Activated CD4-positive, alpha-beta T cell treated with anti-CD3 and anti-CD28 coated beads, Interleukin-2, amount 10 ng/mL, durations not matched to agents 24 days and 14 days (primary cell): ENCODE measurements at regions not wholly inside any gene's neighbourhood (a gene's known extent, or its start where the extent isn't known, plus 50 kb on each side); places are given as distances from the start of the nearest gene placed in this dataset.
"Not testable (repeated sequence)": the region's sequence is repeated elsewhere in the genome, so short reads cannot be mapped to it uniquely, and the experiment has no call there.

Experiments used
- DNase-seq: peaks from one replicate; pipeline ENCODE4 v3.0.0; 2022
- H3K27ac Mint-ChIP-seq: one replicate; pipeline ENCODE4 v1.8.0; 2022; ENCODE audit warnings: mild to moderate bottlenecking, mixed read lengths
- H3K27me3 Mint-ChIP-seq: one replicate; pipeline ENCODE4 v1.8.0; 2022; ENCODE audit warnings: mixed read lengths
- H3K36me3 Mint-ChIP-seq: one replicate; pipeline ENCODE4 v1.8.0; 2022; ENCODE audit warnings: low read depth, mild to moderate bottlenecking, mixed read lengths
- H3K4me1 Mint-ChIP-seq: one replicate; pipeline ENCODE4 v1.8.0; 2021; ENCODE audit warnings: mixed read lengths
- H3K4me3 Mint-ChIP-seq: one replicate; pipeline ENCODE4 v1.8.0; 2022; ENCODE audit warnings: mild to moderate bottlenecking, moderate library complexity, mixed read lengths
- H3K9me3 Mint-ChIP-seq: one replicate; pipeline ENCODE4 v1.8.0; 2021; ENCODE audit warnings: mixed read lengths
- intact Hi-C: fragments of 100-400 bp; cut with micrococcal nuclease; formaldehyde crosslinking; loops from one replicate; pipeline ENCODE4 v1.15.1; 2023

DNA sequence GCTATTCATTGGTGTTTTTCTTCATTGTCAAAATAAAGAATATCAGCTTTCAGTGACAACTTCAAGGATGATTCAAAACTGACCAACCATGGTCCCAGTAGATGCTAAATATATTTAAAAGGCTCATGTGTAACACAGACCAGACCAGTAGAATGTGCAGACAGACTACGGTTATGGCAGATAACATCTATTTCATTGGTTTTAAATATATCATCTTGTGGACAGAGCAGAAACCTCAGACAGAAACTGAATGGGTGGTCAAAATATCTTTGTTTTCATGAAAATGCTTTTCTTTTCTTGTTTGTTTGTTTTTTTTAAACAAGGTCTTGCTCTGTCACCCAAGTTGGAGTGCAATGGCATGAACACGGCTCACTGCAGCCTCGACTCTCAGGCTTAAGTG is 107.4 kb upstream of the CREB1 start:
- Mint-ChIP-seq H3K36me3 (no peaks in the 10 kb centered on the region), H3K27ac (no peak overlapping the region), H3K9me3 (peaks cover 22% of the 10 kb centered on the region), H3K27me3 (peaks cover 5% of the 10 kb centered on the region), H3K4me3 (no peak overlapping the region), H3K4me1 (peaks cover 14% of the 10 kb centered on the region)
- no peak for DNase-seq
- intact Hi-C loops, result no loop called here

- peak; percentile 85 for DNase-seq
- no peaks in the 10 kb centered on the region for H3K36me3 Mint-ChIP-seq
- peaks cover 14% of the 10 kb centered on the region for H3K4me1 Mint-ChIP-seq
- H3K9me3 Mint-ChIP-seq, result peaks cover 22% of the 10 kb centered on the region
- peaks cover 2% of the 10 kb centered on the region for H3K27me3 Mint-ChIP-seq
- no peak overlapping the region for H3K27ac Mint-ChIP-seq
- H3K4me3 Mint-ChIP-seq, result no peak overlapping the region
- intact Hi-C loops, result no loop called here
These were observed 105.9 kb upstream of the CREB1 start for GRCh38 chr2:207423886-207424285.

DNA sequence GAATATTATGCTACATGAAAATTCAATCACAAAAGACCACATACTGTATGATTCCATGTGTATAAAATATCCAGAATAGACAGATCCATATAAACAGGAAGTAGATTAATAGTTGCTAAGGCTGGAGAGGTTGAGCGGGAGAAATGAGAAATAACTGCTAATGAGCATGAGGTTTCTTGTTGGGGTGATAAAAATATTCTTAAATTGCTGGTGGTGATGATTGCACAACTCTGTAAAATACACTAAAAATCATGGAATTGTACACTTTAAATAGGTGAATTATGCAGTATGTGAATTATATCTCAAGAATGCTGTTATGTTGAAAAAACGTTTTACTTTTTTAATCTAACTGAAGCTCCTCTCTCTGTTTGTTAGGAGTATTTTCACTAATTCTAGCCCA is 101.8 kb upstream of the CREB1 start:
- Mint-ChIP-seq H3K9me3 (peaks cover 25% of the 10 kb centered on the region), H3K4me3 (no peak overlapping the region), H3K27me3 (no peaks in the 10 kb centered on the region), H3K27ac (no peak overlapping the region), H3K4me1 (peaks cover 14% of the 10 kb centered on the region), H3K36me3 (no peaks in the 10 kb centered on the region)
- intact Hi-C loops, result no loop called here
- no peak for DNase-seq

DNA sequence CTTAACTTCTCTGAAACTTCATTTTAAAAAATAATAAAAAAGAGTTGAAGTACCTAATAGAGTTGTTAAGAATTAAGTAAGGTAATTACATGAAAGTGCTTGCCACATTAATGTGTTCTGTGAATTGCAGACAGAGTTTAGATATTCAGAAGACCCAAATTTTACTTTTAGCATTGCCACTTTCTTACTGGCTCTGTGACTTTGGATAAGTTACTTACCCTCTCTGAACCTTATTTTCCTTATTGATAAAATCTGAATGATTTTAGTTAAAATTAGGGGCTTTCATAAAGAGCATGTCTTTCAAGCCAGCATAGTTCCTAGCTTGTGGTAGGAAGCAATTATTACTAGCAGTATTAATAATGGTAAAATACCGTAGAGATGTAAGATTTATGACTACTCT is 101.2 kb upstream of the CREB1 start:
- H3K27ac Mint-ChIP-seq, result no peak overlapping the region

GRCh38 chr2:207432453-207432852 is 97.3 kb upstream of the CREB1 start:
- H3K36me3 Mint-ChIP-seq, result no peaks in the 10 kb centered on the region
- H3K4me1 Mint-ChIP-seq, result no peaks in the 10 kb centered on the region
- DNase-seq, result no peak
- no peaks in the 10 kb centered on the region for H3K27me3 Mint-ChIP-seq
- no peak overlapping the region for H3K27ac Mint-ChIP-seq
- intact Hi-C loops, result no loop called here
- H3K4me3 Mint-ChIP-seq, result no peak overlapping the region
- H3K9me3 Mint-ChIP-seq, result peaks cover 7% of the 10 kb centered on the region

More for the DNA sequence above, 101.2 kb upstream of the CREB1 start:
- H3K36me3 Mint-ChIP-seq, result no peaks in the 10 kb centered on the region
- intact Hi-C loops, result no loop called here
- no peak overlapping the region for H3K4me3 Mint-ChIP-seq
- H3K27me3 Mint-ChIP-seq, result no peaks in the 10 kb centered on the region
- peaks cover 22% of the 10 kb centered on the region for H3K9me3 Mint-ChIP-seq
- DNase-seq, result no peak
- peaks cover 11% of the 10 kb centered on the region for H3K4me1 Mint-ChIP-seq

GRCh38 chr2:207434306-207434705 is 95.5 kb upstream of the CREB1 start:
- H3K36me3 Mint-ChIP-seq, result no peaks in the 10 kb centered on the region
- H3K4me3 Mint-ChIP-seq, result no peak overlapping the region
- H3K27ac Mint-ChIP-seq, result no peak overlapping the region
- no peaks in the 10 kb centered on the region for H3K27me3 Mint-ChIP-seq
- intact Hi-C loops, result no loop called here
- H3K9me3 Mint-ChIP-seq, result peaks cover 7% of the 10 kb centered on the region
- no peaks in the 10 kb centered on the region for H3K4me1 Mint-ChIP-seq
- DNase-seq, result no peak

GRCh38 chr2:207434899-207435465 is 94.8 kb upstream of the CREB1 start:
- peaks cover 11% of the 10 kb centered on the region for H3K9me3 Mint-ChIP-seq
- H3K4me3 Mint-ChIP-seq, result no peak overlapping the region
- H3K27me3 Mint-ChIP-seq, result no peaks in the 10 kb centered on the region
- no peak for DNase-seq
- H3K27ac Mint-ChIP-seq, result no peak overlapping the region
- intact Hi-C loops, result no loop called here
- H3K4me1 Mint-ChIP-seq, result no peaks in the 10 kb centered on the region
- H3K36me3 Mint-ChIP-seq, result no peaks in the 10 kb centered on the region

DNA sequence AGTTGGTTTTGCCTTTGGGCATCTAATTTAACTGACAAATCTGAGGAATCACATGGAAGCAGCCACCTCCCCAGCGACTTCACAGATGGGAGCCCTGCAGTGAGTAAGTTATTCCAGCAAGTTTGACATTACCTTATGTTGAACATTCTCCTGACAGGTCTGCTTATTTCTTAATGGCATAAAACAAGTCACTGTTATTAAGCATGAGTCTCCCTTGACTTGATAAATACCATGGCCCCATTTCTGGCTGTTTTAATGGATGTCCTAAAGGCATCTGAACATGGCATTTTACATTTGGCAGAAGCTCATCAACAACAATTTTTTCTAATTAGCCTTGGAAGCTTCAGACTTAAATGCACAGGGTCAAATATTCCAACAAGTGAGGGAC is 92.6 kb upstream of the CREB1 start:
- Mint-ChIP-seq H3K4me3 (no peak overlapping the region), H3K9me3 (peaks cover 11% of the 10 kb centered on the region), H3K27ac (no peak overlapping the region), H3K4me1 (no peaks in the 10 kb centered on the region), H3K36me3 (no peaks in the 10 kb centered on the region), H3K27me3 (no peaks in the 10 kb centered on the region)
- no peak for DNase-seq
- intact Hi-C loops, result no loop called here

DNA sequence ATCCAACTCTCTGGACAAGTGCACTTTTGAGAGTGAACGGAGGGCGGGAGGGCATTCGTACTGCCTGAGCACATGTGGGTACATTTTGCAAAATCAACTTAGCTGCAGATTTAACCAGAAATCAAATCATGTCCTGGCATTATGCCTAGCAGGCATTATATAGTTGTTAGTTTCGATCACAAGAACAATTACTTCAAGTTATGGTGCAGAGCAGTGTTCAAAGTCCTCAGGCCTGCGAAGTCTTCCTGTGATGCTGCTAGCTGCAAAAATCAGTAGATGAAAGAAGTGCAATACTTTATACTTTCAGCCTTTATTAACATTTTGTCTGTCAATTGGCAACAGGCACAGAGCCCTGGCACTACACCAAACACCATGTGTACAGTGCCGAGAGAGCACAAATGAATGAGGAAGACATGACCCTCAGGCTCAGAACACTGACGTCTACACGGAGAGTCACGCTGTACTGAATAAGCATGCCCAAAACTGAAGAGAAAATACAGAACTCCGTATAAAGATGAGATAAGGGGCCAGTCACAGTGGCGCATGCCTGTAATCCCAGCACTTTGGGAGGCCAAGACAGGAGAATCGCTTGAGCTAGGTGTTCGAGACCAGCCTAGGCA is 92.1 kb upstream of the CREB1 start:
- peaks cover 10% of the 10 kb centered on the region for H3K9me3 Mint-ChIP-seq
- no peaks in the 10 kb centered on the region for H3K4me1 Mint-ChIP-seq
- H3K27me3 Mint-ChIP-seq, result no peaks in the 10 kb centered on the region
- H3K4me3 Mint-ChIP-seq, result no peak overlapping the region
- no peak for DNase-seq
- H3K36me3 Mint-ChIP-seq, result no peaks in the 10 kb centered on the region
- intact Hi-C loops, result no loop called here
- H3K27ac Mint-ChIP-seq, result no peak overlapping the region

DNA sequence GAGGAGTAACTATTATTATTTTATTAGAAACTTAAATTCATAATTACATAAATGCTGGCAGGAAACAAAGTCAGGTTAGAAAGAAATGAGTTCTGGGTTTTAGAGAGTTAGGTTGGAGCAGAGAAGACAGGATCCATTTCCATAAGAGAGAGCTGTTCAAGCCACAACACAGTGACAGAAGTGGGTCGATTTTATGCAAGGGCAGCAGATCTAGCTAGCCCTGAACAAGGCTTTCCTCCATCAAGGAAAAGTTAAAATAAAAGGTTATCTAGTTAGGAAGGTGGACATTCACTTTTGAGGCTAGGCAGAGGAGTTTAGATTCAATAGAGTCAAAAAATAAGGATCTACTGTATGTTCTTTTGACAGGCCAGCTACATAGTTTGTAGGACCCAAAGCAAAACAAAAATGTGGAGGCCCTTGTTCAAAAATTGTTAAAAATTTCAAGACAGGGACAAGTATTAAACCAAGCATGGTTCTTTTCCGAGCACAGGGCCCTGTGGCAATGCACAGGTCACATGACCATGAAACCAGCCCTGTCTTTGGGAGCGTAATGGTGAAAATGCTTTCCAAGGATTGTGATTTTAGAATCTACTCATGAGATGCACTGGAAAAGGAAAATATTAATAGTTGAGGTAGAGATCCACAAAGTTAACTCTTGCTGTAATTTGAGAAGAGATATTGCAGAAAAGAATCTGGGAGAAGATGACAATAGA is 91.2 kb upstream of the CREB1 start:
- Mint-ChIP-seq H3K4me1 (no peaks in the 10 kb centered on the region), H3K36me3 (no peaks in the 10 kb centered on the region), H3K9me3 (peaks cover 9% of the 10 kb centered on the region), H3K27me3 (no peaks in the 10 kb centered on the region), H3K4me3 (no peak overlapping the region), H3K27ac (no peak overlapping the region)
- no peak for DNase-seq
- intact Hi-C loops, result no loop called here

GRCh38 chr2:207439881-207440280 is 89.9 kb upstream of the CREB1 start:
- H3K27ac Mint-ChIP-seq, H3K36me3 Mint-ChIP-seq, intact Hi-C loops, H3K27me3 Mint-ChIP-seq, H3K9me3 Mint-ChIP-seq, H3K4me1 Mint-ChIP-seq, DNase-seq, H3K4me3 Mint-ChIP-seq: not testable (repeated sequence)

- peak; percentile 38 for DNase-seq
- intact Hi-C loops, result no loop called here
- H3K9me3 Mint-ChIP-seq, result peaks cover 2% of the 10 kb centered on the region
- H3K36me3 Mint-ChIP-seq, result no peaks in the 10 kb centered on the region
- peaks cover 4% of the 10 kb centered on the region for H3K27me3 Mint-ChIP-seq
- no peak overlapping the region for H3K4me3 Mint-ChIP-seq
- H3K4me1 Mint-ChIP-seq, result no peaks in the 10 kb centered on the region
- no peak overlapping the region for H3K27ac Mint-ChIP-seq
These were observed 85.0 kb upstream of the CREB1 start for GRCh38 chr2:207444756-207445155.

DNA sequence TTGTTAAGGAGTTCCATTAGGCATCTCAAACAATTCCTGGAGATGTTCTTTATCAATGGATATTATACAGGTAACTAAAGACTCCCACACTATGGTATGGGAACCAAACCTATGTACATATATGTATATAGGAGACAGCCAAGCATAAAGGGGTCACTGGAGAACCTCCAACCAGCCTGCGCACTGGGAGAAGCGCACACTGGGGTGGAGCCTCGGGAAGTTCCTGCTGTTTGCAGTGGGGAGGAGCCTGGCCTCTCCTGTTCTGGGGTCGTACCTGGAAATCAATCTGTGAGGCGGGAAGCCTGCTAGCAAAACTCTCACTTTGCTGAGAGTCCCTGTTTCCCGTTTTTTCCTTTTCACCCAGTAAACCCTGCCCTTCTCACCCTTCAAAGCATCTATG is 83.1 kb upstream of the CREB1 start:
- Mint-ChIP-seq H3K4me1 (no peaks in the 10 kb centered on the region), H3K9me3 (no peaks in the 10 kb centered on the region), H3K4me3 (no peak overlapping the region), H3K27me3 (peaks cover 4% of the 10 kb centered on the region), H3K27ac (no peak overlapping the region), H3K36me3 (no peaks in the 10 kb centered on the region)
- DNase-seq, result no peak
- intact Hi-C loops, result no loop called here

- H3K27ac Mint-ChIP-seq, result no peak overlapping the region
- intact Hi-C loops, result no loop called here
- DNase-seq, result no peak
These were observed 81.8 kb upstream of the CREB1 start for GRCh38 chr2:207448006-207448405.

More at GRCh38 chr2:207448006-207448405, 81.8 kb upstream of the CREB1 start:
- Mint-ChIP-seq H3K4me1 (no peaks in the 10 kb centered on the region), H3K27me3 (peaks cover 4% of the 10 kb centered on the region), H3K36me3 (no peaks in the 10 kb centered on the region), H3K4me3 (no peak overlapping the region), H3K9me3 (no peaks in the 10 kb centered on the region)
